ENCODE measurements at regions not wholly inside any gene's neighbourhood (a gene's known extent, or its start where the extent isn't known, plus 50 kb on each side); places are given as distances from the start of the nearest gene placed in this dataset.

- no peak for DNase-seq
Measured at GRCh38 chr3:153314038-153314437, 152.0 kb downstream of the RAP2B start.

- no peak for DNase-seq
Measured at GRCh38 chr3:153315781-153316180, 153.8 kb downstream of the RAP2B start.

- DNase-seq: no peak
Measured at GRCh38 chr3:153319705-153320554, 157.9 kb downstream of the RAP2B start.

GRCh38 chr3:153320585-153321128 lies 158.6 kb downstream of the RAP2B start:
- DNase-seq: no peak

- DNase-seq: no peak
Measured at GRCh38 chr3:153328690-153329089, 166.7 kb downstream of the RAP2B start.

- no peak for DNase-seq
Measured at GRCh38 chr3:153330901-153331300, 168.9 kb downstream of the RAP2B start.

- no peak for DNase-seq
Measured at GRCh38 chr3:153331676-153332075, 169.7 kb downstream of the RAP2B start.

- no peak for DNase-seq
Measured at GRCh38 chr3:153334558-153334957, 172.5 kb downstream of the RAP2B start.

- DNase-seq: no peak
Measured at GRCh38 chr3:153337369-153337768, 175.3 kb downstream of the RAP2B start.

- DNase-seq: no peak
Measured at GRCh38 chr3:153338487-153338886, 176.5 kb downstream of the RAP2B start.

- DNase-seq: no peak
Measured at GRCh38 chr3:153339065-153339464, 177.0 kb downstream of the RAP2B start.

GRCh38 chr3:153343988-153344782 lies 182.2 kb downstream of the RAP2B start:
- no peak for DNase-seq

- DNase-seq: no peak
Measured at GRCh38 chr3:153348457-153349107, 186.6 kb downstream of the RAP2B start.

GRCh38 chr3:153349108-153349499 lies 187.1 kb downstream of the RAP2B start:
- DNase-seq: no peak

- DNase-seq: no peak
Measured at GRCh38 chr3:153350420-153350819, 188.4 kb downstream of the RAP2B start.

- no peak for DNase-seq
Measured at GRCh38 chr3:153354641-153355040, 192.6 kb downstream of the RAP2B start.

- DNase-seq: no peak
Measured at GRCh38 chr3:153355559-153355958, 193.5 kb downstream of the RAP2B start.

- no peak for DNase-seq
Measured at GRCh38 chr3:153356908-153357307, 194.9 kb downstream of the RAP2B start.

GRCh38 chr3:153357436-153357835 lies 195.4 kb downstream of the RAP2B start:
- DNase-seq: no peak

- DNase-seq: no peak
Measured at GRCh38 chr3:153369561-153370374, 207.7 kb downstream of the RAP2B start.

GRCh38 chr3:153370680-153371079 lies 208.7 kb downstream of the RAP2B start:
- no peak for DNase-seq

- DNase-seq: no peak
Measured at GRCh38 chr3:153372326-153372725, 210.3 kb downstream of the RAP2B start.

Measured in KG1 (cell line).